Peyer's patch (tissue), 4 donors: ENCODE measurements at regions not wholly inside any gene's neighbourhood (a gene's known extent, or its start where the extent isn't known, plus 50 kb on each side); places are given as distances from the start of the nearest gene placed in this dataset.

Experiments
- DNase-seq, 3 donors: peaks; one replicate each; pipeline ENCODE4 v3.0.0-alpha.2; 2017 to 2019
- H3K27ac ChIP-seq, 4 donors: fragments of 200-600 bp; sonication (generic); one replicate each; pipeline ENCODE4 v1.5.1; 2016 to 2019
- H3K27me3 ChIP-seq, 2 donors: fragments of 200-600 bp; sonication (generic); one replicate each; pipeline ENCODE4 v1.5.1; 2019
- H3K36me3 ChIP-seq, 3 donors: fragments of 200-600 bp; sonication (generic); one replicate each; pipeline ENCODE4 v1.5.1; 2016 to 2019
- H3K4me1 ChIP-seq, 4 donors: fragments of 200-600 bp; sonication (generic); one replicate each; pipeline ENCODE4 v1.5.1; 2016 to 2019
- H3K4me3 ChIP-seq, 4 donors: fragments of 200-600 bp; sonication (generic); 1 replicate in 3 of 4; 2 replicates in 1 of 4; pipeline ENCODE4 v1.5.1; 2016 to 2019; ENCODE audit warnings: mild to moderate bottlenecking in 1 of 4
- H3K9me3 ChIP-seq, 4 donors: fragments of 200-600 bp; sonication (generic); one replicate each; pipeline ENCODE4 v1.5.1; 2016 to 2019; ENCODE audit warnings: mild to moderate bottlenecking in 1 of 4
- CTCF ChIP-seq, 6 experiments: fragments of 450-650 bp in 4 of 6; fragments of 200-600 bp in 2 of 6; sonication (generic) in 1 of 6; IDR thresholded peaks; one replicate each; pipeline ENCODE4 v1.5.1; 2017 to 2019; ENCODE audit warnings: antibody characterized with exemption in 6 of 6, mild to moderate bottlenecking in 3 of 6, moderate library complexity in 1 of 6
- POLR2A ChIP-seq, 2 donors: fragments of 450-650 bp; IDR thresholded peaks; one replicate each; pipeline ENCODE4 v1.5.1; 2017; ENCODE audit warnings: antibody characterized with exemption in 2 of 2, mild to moderate bottlenecking in 2 of 2, moderate library complexity in 2 of 2

GRCh38 chr2:226184940-226185615 is 614.5 kb downstream of the IRS1 start:
- H3K27ac ChIP-seq, result peak overlapping the region in 1 of 4 donors; percentile 43
- H3K4me3 ChIP-seq, result no peak overlapping the region
- no peaks in the 10 kb centered on the region for H3K4me1 ChIP-seq
- no peak for DNase-seq
- H3K9me3 ChIP-seq, result no peaks in the 10 kb centered on the region
- no peak for TF ChIP-seq POLR2A (IDR thresholded peaks at IDR 0.05)
- TF ChIP-seq CTCF (IDR thresholded peaks at IDR 0.05), result no peak
- no peaks in the 10 kb centered on the region for H3K27me3 ChIP-seq
- no peaks in the 10 kb centered on the region for H3K36me3 ChIP-seq

- H3K4me1 ChIP-seq, result no peaks in the 10 kb centered on the region
- H3K4me3 ChIP-seq, result no peak overlapping the region
- no peak overlapping the region for H3K27ac ChIP-seq
- H3K9me3 ChIP-seq, result no peaks in the 10 kb centered on the region
- H3K36me3 ChIP-seq, result no peaks in the 10 kb centered on the region
- H3K27me3 ChIP-seq, result no peaks in the 10 kb centered on the region
- no peak for TF ChIP-seq CTCF (IDR thresholded peaks at IDR 0.05)
- TF ChIP-seq POLR2A (IDR thresholded peaks at IDR 0.05), result no peak
- no peak for DNase-seq
Observed at GRCh38 chr2:226184540-226184939, 615.1 kb downstream of the IRS1 start.

GRCh38 chr2:226183550-226183949 is 616.1 kb downstream of the IRS1 start:
- Histone ChIP-seq H3K36me3 (no peaks in the 10 kb centered on the region), H3K27ac (no peak overlapping the region), H3K27me3 (no peaks in the 10 kb centered on the region), H3K4me3 (no peak overlapping the region), H3K9me3 (no peaks in the 10 kb centered on the region), H3K4me1 (no peaks in the 10 kb centered on the region)
- no peak for DNase-seq
- TF ChIP-seq POLR2A (IDR thresholded peaks at IDR 0.05) (no peak), CTCF (IDR thresholded peaks at IDR 0.05) (no peak)

- H3K9me3 ChIP-seq, result no peaks in the 10 kb centered on the region
- no peak overlapping the region for H3K4me3 ChIP-seq
- no peaks in the 10 kb centered on the region for H3K36me3 ChIP-seq
- no peaks in the 10 kb centered on the region for H3K4me1 ChIP-seq
- TF ChIP-seq POLR2A (IDR thresholded peaks at IDR 0.05) (no peak), CTCF (IDR thresholded peaks at IDR 0.05) (no peak)
- no peak for DNase-seq
- no peaks in the 10 kb centered on the region for H3K27me3 ChIP-seq
- H3K27ac ChIP-seq, result no peak overlapping the region
Observed at GRCh38 chr2:226183033-226183432, 616.6 kb downstream of the IRS1 start.

GRCh38 chr2:226181909-226182308 is 617.7 kb downstream of the IRS1 start:
- H3K9me3 ChIP-seq, result no peaks in the 10 kb centered on the region
- no peak for DNase-seq
- H3K4me3 ChIP-seq, result no peak overlapping the region
- TF ChIP-seq POLR2A (IDR thresholded peaks at IDR 0.05) (no peak), CTCF (IDR thresholded peaks at IDR 0.05) (no peak)
- no peaks in the 10 kb centered on the region for H3K36me3 ChIP-seq
- H3K27ac ChIP-seq, result no peak overlapping the region
- H3K27me3 ChIP-seq, result no peaks in the 10 kb centered on the region
- H3K4me1 ChIP-seq, result no peaks in the 10 kb centered on the region
